OCI-LY7 (cell line): ENCODE measurements at regions not wholly inside any gene's neighbourhood (a gene's known extent, or its start where the extent isn't known, plus 50 kb on each side); places are given as distances from the start of the nearest gene placed in this dataset.

Source experiments
- BruUV-seq: library from RNA; stranded (reverse); fragments of 400-500 nt; replicated peaks from 2 replicates; lab custom pipeline; 2021; lab: Mats Ljungman, UMichigan
- CTCF ChIA-PET: fragments of 300-600 bp; sonication (Branson Sonifier 250); formaldehyde crosslinking; loops from one replicate; lab custom pipeline; 2022; ENCODE audit warnings: antibody characterized with exemption; ENCODE audit not compliant: unreplicated experiment; lab: Charles Lee
- POLR2A ChIA-PET: fragments of 300-600 bp; sonication (Branson Sonifier 250); formaldehyde crosslinking; loops from one replicate; lab custom pipeline; 2022; ENCODE audit warnings: antibody characterized with exemption; lab: Charles Lee
- DNase-seq: peaks from one replicate; pipeline ENCODE4 v3.0.0-alpha.2; 2015; ENCODE audit warnings: low spot score
- H2AFZ ChIP-seq: fragments of 200-600 bp; sonication (generic), shearing (Covaris generic); 2 replicates; pipeline ENCODE4 v1.6.1; 2014; ENCODE audit warnings: mild to moderate bottlenecking, antibody characterized with exemption, low read length, moderate library complexity
- H3K27ac ChIP-seq: fragments of 200-600 bp; sonication (generic); 2 replicates; pipeline ENCODE4 v1.5.1; 2014; ENCODE audit warnings: mixed run types, low read depth, mild to moderate bottlenecking, moderate library complexity, low read length, inconsistent platforms; ENCODE audit not compliant: poor library complexity, severe bottlenecking
- H3K36me3 ChIP-seq: fragments of 200-600 bp; sonication (generic); 2 replicates; pipeline ENCODE4 v1.6.1; 2014; ENCODE audit warnings: mild to moderate bottlenecking, antibody characterized with exemption, low read length, moderate library complexity, mixed read lengths; ENCODE audit not compliant: insufficient read depth
- H3K4me1 ChIP-seq: fragments of 200-600 bp; sonication (generic); 2 replicates; pipeline ENCODE4 v1.5.1; 2014; ENCODE audit warnings: mild to moderate bottlenecking, low read length; ENCODE audit not compliant: insufficient read depth, poor library complexity, severe bottlenecking
- H3K4me2 ChIP-seq: fragments of 200-600 bp; sonication (generic); 2 replicates; pipeline ENCODE4 v1.6.1; 2014; ENCODE audit warnings: mild to moderate bottlenecking, low read length
- H3K4me3 ChIP-seq: fragments of 200-600 bp; sonication (generic); 2 replicates; pipeline ENCODE4 v1.5.1; 2014; ENCODE audit warnings: mild to moderate bottlenecking, low read depth, low read length; ENCODE audit not compliant: poor library complexity, severe bottlenecking
- H3K79me2 ChIP-seq: fragments of 200-600 bp; sonication (generic); 2 replicates; pipeline ENCODE4 v1.6.1; 2016; ENCODE audit warnings: low read depth, mild to moderate bottlenecking, low read length, moderate library complexity, mixed read lengths; ENCODE audit not compliant: insufficient read depth
- H3K9me2 ChIP-seq: fragments of 200-600 bp; sonication (generic); 2 replicates; pipeline ENCODE4 v1.6.1; 2016; ENCODE audit warnings: mild to moderate bottlenecking, low read length, mixed read lengths; ENCODE audit not compliant: insufficient read depth
- H3K9me3 ChIP-seq: fragments of 200-600 bp; sonication (generic); 2 replicates; pipeline ENCODE4 v1.6.1; 2014; ENCODE audit warnings: mild to moderate bottlenecking, mixed run types, low read length, mixed read lengths
- H4K20me1 ChIP-seq: fragments of 200-600 bp; sonication (generic); 2 replicates; pipeline ENCODE4 v1.6.1; 2014; ENCODE audit warnings: mild to moderate bottlenecking, antibody characterized with exemption, low read length, moderate library complexity, mixed read lengths; ENCODE audit not compliant: insufficient read depth
- CTCF ChIP-seq: fragments of 200-600 bp; sonication (generic); conservative IDR thresholded peaks from 2 replicates; pipeline ENCODE4 v1.5.1; 2014; ENCODE audit warnings: mild to moderate bottlenecking, antibody characterized with exemption, low read length, moderate library complexity, mixed read lengths
- EZH2phosphoT487 ChIP-seq: fragments of 200-600 bp; sonication (generic); IDR thresholded peaks from 2 replicates; pipeline ENCODE4 v1.6.1; 2018; ENCODE audit warnings: low read depth, borderline replicate concordance, mild to moderate bottlenecking, mixed run types, antibody characterized with exemption, low read length, moderate library complexity, mixed read lengths
- intact Hi-C: fragments of 100-400 bp; cut with micrococcal nuclease; formaldehyde crosslinking; loops from one replicate; pipeline ENCODE4 v1.10.0; 2022; ENCODE audit not compliant: unreplicated experiment

GRCh38 chr6:148286563-148286962 is 56.1 kb upstream of the SASH1 start:
- no peak overlapping the region for H3K4me3 ChIP-seq
- no peaks in the 10 kb centered on the region for H3K9me3 ChIP-seq
- ChIA-PET POLR2A (interaction anchor here (0.7 kb wide), 1 partner anchor 32 kb away, joined by 3 read pairs; no protein-coding TSS in a partner anchor), CTCF (no interaction called here)
- no peak overlapping the region for H3K27ac ChIP-seq
- no peaks in the 10 kb centered on the region for H4K20me1 ChIP-seq
- H3K4me1 ChIP-seq = no peaks in the 10 kb centered on the region
- no peak for DNase-seq
- BruUV-seq = no TSS peak
- TF ChIP-seq EZH2phosphoT487 = no peak
- TF ChIP-seq CTCF = no peak
- no peak overlapping the region for H2AFZ ChIP-seq
- intact Hi-C loops = no loop called here
- H3K9me2 ChIP-seq = no peaks in the 10 kb centered on the region
- H3K36me3 ChIP-seq = no peaks in the 10 kb centered on the region
- no peak overlapping the region for H3K4me2 ChIP-seq
- no peaks in the 10 kb centered on the region for H3K79me2 ChIP-seq

- Histone ChIP-seq H3K79me2 (no peaks in the 10 kb centered on the region), H3K4me3 (no peak overlapping the region), H3K4me1 (no peaks in the 10 kb centered on the region), H3K9me3 (no peaks in the 10 kb centered on the region), H4K20me1 (no peaks in the 10 kb centered on the region), H3K9me2 (no peaks in the 10 kb centered on the region), H2AFZ (no peak overlapping the region), H3K27ac (no peak overlapping the region), H3K4me2 (no peak overlapping the region), H3K36me3 (no peaks in the 10 kb centered on the region)
- intact Hi-C loops = no loop called here
- CTCF ChIA-PET = no interaction called here
- TF ChIP-seq EZH2phosphoT487 (no peak), CTCF (no peak)
- no peak for DNase-seq
- POLR2A ChIA-PET = no interaction called here
- no TSS peak for BruUV-seq
These were observed 54.9 kb upstream of the SASH1 start for GRCh38 chr6:148287623-148288333.

GRCh38 chr6:148288541-148288940 is 54.1 kb upstream of the SASH1 start:
- H3K4me3 ChIP-seq = no peak overlapping the region
- no peaks in the 10 kb centered on the region for H3K79me2 ChIP-seq
- DNase-seq = no peak
- no peaks in the 10 kb centered on the region for H3K9me3 ChIP-seq
- TF ChIP-seq EZH2phosphoT487 (no peak), CTCF (no peak)
- no peak overlapping the region for H3K27ac ChIP-seq
- no peaks in the 10 kb centered on the region for H3K4me1 ChIP-seq
- CTCF ChIA-PET = no interaction called here
- no peak overlapping the region for H3K4me2 ChIP-seq
- no peak overlapping the region for H2AFZ ChIP-seq
- H3K9me2 ChIP-seq = no peaks in the 10 kb centered on the region
- BruUV-seq = no TSS peak
- H3K36me3 ChIP-seq = no peaks in the 10 kb centered on the region
- no peaks in the 10 kb centered on the region for H4K20me1 ChIP-seq
- intact Hi-C loops = no loop called here
- POLR2A ChIA-PET = no interaction called here
